ENCODE measurements at regions not wholly inside any gene's neighbourhood (a gene's known extent, or its start where the extent isn't known, plus 50 kb on each side); places are given as distances from the start of the nearest gene placed in this dataset.

- TF ChIP-seq CTCF (IDR thresholded peaks at IDR 0.05) (no peak), POLR2A (IDR thresholded peaks at IDR 0.05) (no peak)
Observed at GRCh38 chr10:23872290-23872689, 336.6 kb upstream of the KIAA1217 start.

Data from tibial nerve (tissue), 3 donors.